GM06990 (cell line): ENCODE measurements at regions not wholly inside any gene's neighbourhood (a gene's known extent, or its start where the extent isn't known, plus 50 kb on each side); places are given as distances from the start of the nearest gene placed in this dataset.
"Not testable (repeated sequence)": the region's sequence is repeated elsewhere in the genome, so short reads cannot be mapped to it uniquely, and the experiment has no call there.

Experiments
- DNase-seq: peaks from one replicate; pipeline ENCODE4 v3.0.0-alpha.2; 2011; ENCODE audit not compliant: insufficient read length; ENCODE audit errors: extremely low read depth
- H3K27me3 ChIP-seq: replicated peaks from 2 replicates; pipeline ENCODE4 v1.6.0; 2011; ENCODE audit warnings: low read length; ENCODE audit not compliant: control insufficient read depth, insufficient read depth
- H3K36me3 ChIP-seq: 2 replicates; pipeline ENCODE4 v1.5.1; 2011; ENCODE audit warnings: low read length; ENCODE audit not compliant: control insufficient read depth, insufficient read depth
- H3K4me3 ChIP-seq: replicated peaks from 2 replicates; pipeline ENCODE4 v1.5.1; 2011; ENCODE audit warnings: low read depth, mild to moderate bottlenecking, control low read depth, low read length
- TF ChIP-seq, protein P1 (sequence below): IDR thresholded peaks from 2 replicates; pipeline ENCODE4 v1.5.1; 2011; ENCODE audit warnings: low read length, control low read depth, mild to moderate bottlenecking, inconsistent platforms; ENCODE audit not compliant: insufficient read depth, poor library complexity, severe bottlenecking

DNA sequence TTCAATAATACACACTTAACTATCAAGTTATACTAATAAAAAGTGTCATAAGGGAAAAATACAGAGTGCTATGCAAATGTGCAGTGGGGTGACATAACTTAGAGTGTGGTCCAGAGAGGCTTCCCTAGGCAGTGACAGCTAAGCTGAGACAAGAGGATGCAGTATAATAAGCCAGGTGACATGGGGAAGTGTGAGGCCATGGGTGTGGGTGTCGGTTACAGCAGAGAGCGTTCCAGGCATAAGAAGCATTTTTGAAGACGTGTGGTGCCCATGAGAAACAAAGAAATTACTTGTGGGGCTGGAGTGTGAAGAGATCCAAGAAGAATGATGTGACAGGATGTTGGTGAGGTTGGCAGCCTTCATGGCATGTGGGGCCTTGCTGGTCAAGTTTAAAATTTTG is 78.1 kb upstream of the PICALM start:
- Histone ChIP-seq H3K4me3 (no peak overlapping the region), H3K27me3 (no peaks in the 10 kb centered on the region), H3K36me3 (no peaks in the 10 kb centered on the region)
- TF ChIP-seq, protein P1, sequence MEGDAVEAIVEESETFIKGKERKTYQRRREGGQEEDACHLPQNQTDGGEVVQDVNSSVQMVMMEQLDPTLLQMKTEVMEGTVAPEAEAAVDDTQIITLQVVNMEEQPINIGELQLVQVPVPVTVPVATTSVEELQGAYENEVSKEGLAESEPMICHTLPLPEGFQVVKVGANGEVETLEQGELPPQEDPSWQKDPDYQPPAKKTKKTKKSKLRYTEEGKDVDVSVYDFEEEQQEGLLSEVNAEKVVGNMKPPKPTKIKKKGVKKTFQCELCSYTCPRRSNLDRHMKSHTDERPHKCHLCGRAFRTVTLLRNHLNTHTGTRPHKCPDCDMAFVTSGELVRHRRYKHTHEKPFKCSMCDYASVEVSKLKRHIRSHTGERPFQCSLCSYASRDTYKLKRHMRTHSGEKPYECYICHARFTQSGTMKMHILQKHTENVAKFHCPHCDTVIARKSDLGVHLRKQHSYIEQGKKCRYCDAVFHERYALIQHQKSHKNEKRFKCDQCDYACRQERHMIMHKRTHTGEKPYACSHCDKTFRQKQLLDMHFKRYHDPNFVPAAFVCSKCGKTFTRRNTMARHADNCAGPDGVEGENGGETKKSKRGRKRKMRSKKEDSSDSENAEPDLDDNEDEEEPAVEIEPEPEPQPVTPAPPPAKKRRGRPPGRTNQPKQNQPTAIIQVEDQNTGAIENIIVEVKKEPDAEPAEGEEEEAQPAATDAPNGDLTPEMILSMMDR: no peak
- no peak for DNase-seq

DNA sequence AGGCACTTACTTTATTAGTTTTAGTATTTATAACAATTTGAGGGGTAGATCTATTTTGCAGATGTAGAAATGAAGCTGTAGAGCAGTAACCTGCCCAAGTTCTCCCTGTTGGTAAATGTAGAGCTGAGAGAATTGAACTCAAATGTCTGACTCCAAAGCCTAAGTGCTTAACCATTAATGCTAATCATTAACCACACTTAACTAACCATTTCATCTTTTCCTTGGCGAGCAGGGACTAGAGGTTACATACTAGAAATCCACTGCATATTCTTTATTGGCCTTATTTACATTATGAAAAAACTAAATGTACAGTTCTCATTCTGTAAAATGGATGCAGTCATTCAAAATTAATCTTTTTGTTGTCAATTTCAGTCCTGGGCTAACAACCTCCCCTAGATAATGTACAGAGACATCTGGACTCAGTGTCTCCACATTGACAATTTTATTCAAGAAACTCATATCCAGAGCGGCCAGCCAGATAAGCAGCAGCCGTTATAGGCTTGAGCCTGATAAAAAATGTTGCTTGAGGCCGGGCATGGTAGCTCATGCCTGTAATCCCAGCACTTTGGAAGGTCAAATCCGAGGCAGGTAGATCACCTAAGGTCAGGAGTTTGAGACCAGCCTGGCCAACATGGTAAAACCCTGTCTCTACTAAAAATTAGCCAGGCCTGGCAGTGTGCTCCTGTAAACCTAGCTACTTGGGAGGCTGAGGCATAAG is 76.7 kb upstream of the PICALM start:
- DNase-seq: no peak
- Histone ChIP-seq H3K36me3 (no peaks in the 10 kb centered on the region), H3K27me3 (no peaks in the 10 kb centered on the region), H3K4me3 (no peak overlapping the region)
- TF ChIP-seq, protein P1: no peak

- Histone ChIP-seq H3K27me3 (no peaks in the 10 kb centered on the region), H3K36me3 (no peaks in the 10 kb centered on the region), H3K4me3 (no peak overlapping the region)
- TF ChIP-seq, protein P1: no peak
- DNase-seq: no peak
Observed at GRCh38 chr11:86144846-86145245, 76.0 kb upstream of the PICALM start.

- not testable (repeated sequence) for H3K27me3 ChIP-seq, H3K36me3 ChIP-seq, H3K4me3 ChIP-seq, DNase-seq
Observed at GRCh38 chr11:86144087-86144486, 75.2 kb upstream of the PICALM start.

GRCh38 chr11:86143087-86144030 is 74.5 kb upstream of the PICALM start:
- DNase-seq: peak; percentile 13
- Histone ChIP-seq H3K4me3 (no peak overlapping the region), H3K36me3 (no peaks in the 10 kb centered on the region), H3K27me3 (no peaks in the 10 kb centered on the region)
- TF ChIP-seq, protein P1: no peak

- no peak for DNase-seq
- no peak overlapping the region for H3K4me3 ChIP-seq
- H3K27me3 ChIP-seq: no peaks in the 10 kb centered on the region
- no peaks in the 10 kb centered on the region for H3K36me3 ChIP-seq
- TF ChIP-seq, protein P1: no peak
Observed at GRCh38 chr11:86142170-86142569, 73.3 kb upstream of the PICALM start.
